Ectodermal cell (in vitro differentiated cells): ENCODE measurements at regions not wholly inside any gene's neighbourhood (a gene's known extent, or its start where the extent isn't known, plus 50 kb on each side); places are given as distances from the start of the nearest gene placed in this dataset.
"Not testable (repeated sequence)": the region's sequence is repeated elsewhere in the genome, so short reads cannot be mapped to it uniquely, and the experiment has no call there.

Experiments
- H3K27ac ChIP-seq: 2 replicates; pipeline ENCODE4 v1.7.0; 2013; ENCODE audit warnings: mild to moderate bottlenecking, low read depth, low read length; ENCODE audit not compliant: insufficient read depth, poor library complexity, severe bottlenecking
- H3K27me3 ChIP-seq: 2 replicates; pipeline ENCODE4 v1.7.0; 2013; ENCODE audit warnings: mild to moderate bottlenecking, low read length; ENCODE audit not compliant: insufficient read depth, control insufficient read depth, poor library complexity, severe bottlenecking
- H3K36me3 ChIP-seq: one replicate; pipeline ENCODE4 v1.7.0; 2013; ENCODE audit warnings: low read length; ENCODE audit not compliant: control insufficient read depth, insufficient read depth
- H3K4me1 ChIP-seq: one replicate; pipeline ENCODE4 v1.7.0; 2013; ENCODE audit warnings: low read length; ENCODE audit not compliant: control insufficient read depth, insufficient read depth
- H3K4me3 ChIP-seq: 2 replicates; pipeline ENCODE4 v1.7.0; 2013; ENCODE audit warnings: low read depth, low read length, control low read depth; ENCODE audit not compliant: insufficient read depth
- H3K9me3 ChIP-seq: 2 replicates; pipeline ENCODE4 v1.7.0; 2013; ENCODE audit warnings: mild to moderate bottlenecking, low read length, moderate library complexity; ENCODE audit not compliant: control insufficient read depth
- WGBS, 2 experiments: methylation state at CpG; one replicate each; pipeline ENCODE4 v1.1.7; 2013; ENCODE audit warnings: missing lambda C conversion rate in 2 of 2; 5-methylcytosine and 5-hydroxymethylcytosine counted together

GRCh38 chr7:6882321-6882721 lies 56.2 kb upstream of the CCZ1B start:
- not testable (repeated sequence) for H3K36me3 ChIP-seq, H3K27ac ChIP-seq, H3K4me1 ChIP-seq, H3K9me3 ChIP-seq, H3K27me3 ChIP-seq, H3K4me3 ChIP-seq
- 91 to 95% methylated on average over 8 of the region's 8 CpGs for WGBS, 2 experiments

GRCh38 chr7:6883756-6884155 lies 57.7 kb upstream of the CCZ1B start:
- not testable (repeated sequence) for H3K27me3 ChIP-seq, H3K9me3 ChIP-seq, H3K27ac ChIP-seq, H3K4me3 ChIP-seq, H3K36me3 ChIP-seq, H3K4me1 ChIP-seq
- 92 to 93% methylated on average over 10 of the region's 10 CpGs for WGBS, 2 experiments

DNA sequence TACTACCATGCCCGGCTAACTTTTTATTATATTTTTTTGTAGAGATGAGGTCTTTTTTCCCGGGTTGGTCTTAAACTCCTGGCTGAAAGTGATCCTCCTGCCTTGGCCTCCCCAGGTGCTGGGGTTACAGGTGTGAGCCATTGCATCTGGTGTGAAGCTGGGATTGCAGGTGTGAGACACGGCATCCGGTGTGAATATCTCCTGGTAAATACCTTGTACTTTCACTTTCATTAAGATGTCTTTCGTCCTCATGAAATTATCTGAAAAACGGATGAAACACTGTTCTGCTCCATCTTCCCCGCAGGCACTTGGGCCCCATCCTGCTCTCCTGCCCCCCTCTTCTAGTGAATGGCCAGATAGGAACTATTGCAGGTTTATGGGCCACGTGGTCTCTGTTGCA lies 60.1 kb upstream of the CCZ1B start:
- no peaks in the 10 kb centered on the region for H3K27me3 ChIP-seq
- no peak overlapping the region for H3K4me3 ChIP-seq
- 85 to 89% methylated on average over 7 to 8 of the region's 8 CpGs for WGBS, 2 experiments
- no peaks in the 10 kb centered on the region for H3K36me3 ChIP-seq
- no peak overlapping the region for H3K27ac ChIP-seq
- no peaks in the 10 kb centered on the region for H3K9me3 ChIP-seq
- no peaks in the 10 kb centered on the region for H3K4me1 ChIP-seq

GRCh38 chr7:6888267-6889045 lies 62.4 kb upstream of the CCZ1B start:
- H3K27ac ChIP-seq, H3K4me3 ChIP-seq, H3K36me3 ChIP-seq, H3K27me3 ChIP-seq, H3K9me3 ChIP-seq, H3K4me1 ChIP-seq: not testable (repeated sequence)
- WGBS, 2 experiments: 89% methylated on average over 13 of the region's 13 CpGs

DNA sequence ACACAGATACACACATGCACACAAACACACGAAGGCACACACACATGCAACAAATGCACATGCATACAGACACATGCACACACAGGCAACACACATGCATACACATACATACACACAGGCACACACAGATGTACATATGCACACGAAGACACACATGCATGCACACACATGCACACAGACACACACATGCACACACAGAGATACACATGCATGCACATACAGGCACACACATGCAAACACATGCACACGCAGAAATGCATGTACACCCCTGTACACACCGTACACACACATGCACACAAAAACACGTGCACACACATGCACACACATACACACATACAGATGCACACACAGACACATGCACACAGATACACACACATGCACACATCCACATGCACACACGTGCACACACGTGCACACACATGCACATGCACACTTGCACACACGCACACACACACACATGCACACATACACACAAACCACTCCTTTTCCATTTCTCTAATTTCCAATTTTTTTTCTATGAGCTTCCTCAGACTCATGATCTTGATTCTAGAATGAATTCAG lies 63.3 kb upstream of the CCZ1B start:
- Histone ChIP-seq H3K9me3 (no peaks in the 10 kb centered on the region), H3K27me3 (no peaks in the 10 kb centered on the region), H3K36me3 (no peaks in the 10 kb centered on the region), H3K4me1 (no peaks in the 10 kb centered on the region), H3K4me3 (no peak overlapping the region), H3K27ac (no peak overlapping the region)
- WGBS, 2 experiments: 86 to 88% methylated on average over 8 of the region's 8 CpGs

GRCh38 chr7:6902097-6902518 lies 76.0 kb upstream of the CCZ1B start:
- H3K27ac ChIP-seq, H3K27me3 ChIP-seq, H3K4me1 ChIP-seq, H3K36me3 ChIP-seq, H3K4me3 ChIP-seq, H3K9me3 ChIP-seq: not testable (repeated sequence)
- 4 to 10% methylated on average over 3 to 4 of the region's 4 CpGs for WGBS, 2 experiments

GRCh38 chr7:6903289-6903688 lies 77.2 kb upstream of the CCZ1B start:
- H3K4me1 ChIP-seq, H3K36me3 ChIP-seq, H3K27ac ChIP-seq, H3K4me3 ChIP-seq, H3K9me3 ChIP-seq, H3K27me3 ChIP-seq: not testable (repeated sequence)
- 81 to 91% methylated on average over 5 to 7 of the region's 7 CpGs for WGBS, 2 experiments

DNA sequence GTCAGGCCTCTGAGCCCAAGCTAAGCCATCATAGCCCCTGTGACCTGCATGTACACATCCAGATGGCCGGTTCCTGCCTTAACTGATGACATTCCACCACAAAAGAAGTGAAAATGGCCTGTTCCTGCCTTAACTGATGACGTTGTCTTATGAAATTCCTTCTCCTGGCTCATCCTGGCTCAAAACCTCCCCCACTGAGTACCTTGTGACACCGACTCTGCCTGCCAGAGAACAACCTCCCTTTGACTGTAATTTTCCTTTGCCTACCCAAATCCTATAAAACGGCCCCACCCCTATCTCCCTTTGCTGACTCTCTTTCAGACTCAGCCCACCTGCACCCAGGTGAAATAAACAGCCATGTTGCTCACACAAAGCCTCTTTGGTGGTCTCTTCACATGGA lies 77.7 kb upstream of the CCZ1B start:
- 71 to 77% methylated on average over 4 of the region's 4 CpGs for WGBS, 2 experiments
- H3K4me3 ChIP-seq, H3K9me3 ChIP-seq: not testable (repeated sequence)

DNA sequence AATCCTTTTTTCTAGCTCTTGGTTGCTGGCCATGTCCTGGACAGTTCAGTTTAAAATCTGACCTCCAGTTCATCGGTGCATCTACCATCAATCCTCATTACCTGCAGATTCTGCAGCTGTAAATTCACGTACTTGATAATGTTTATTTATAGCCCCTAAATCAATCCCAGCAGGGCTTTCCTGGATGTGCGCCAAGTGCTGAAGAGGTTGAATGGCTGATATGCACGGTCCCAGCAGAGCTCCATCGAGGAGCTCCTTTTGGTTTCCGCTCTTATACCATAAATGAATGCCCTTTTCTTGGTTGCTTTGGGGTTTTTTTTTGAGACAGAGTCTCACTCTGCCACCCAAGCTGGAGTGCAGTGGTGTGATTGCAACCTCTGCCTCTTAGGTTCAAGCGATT lies 91.2 kb upstream of the CCZ1B start:
- no peaks in the 10 kb centered on the region for H3K36me3 ChIP-seq
- H3K4me3 ChIP-seq: no peak overlapping the region
- H3K27me3 ChIP-seq: no peaks in the 10 kb centered on the region
- no peaks in the 10 kb centered on the region for H3K4me1 ChIP-seq
- H3K27ac ChIP-seq: no peak overlapping the region
- WGBS, 2 experiments: 93 to 95% methylated on average over 7 of the region's 7 CpGs
- no peaks in the 10 kb centered on the region for H3K9me3 ChIP-seq

More for the DNA sequence above, 77.7 kb upstream of the CCZ1B start:
- H3K4me1 ChIP-seq, H3K27ac ChIP-seq, H3K27me3 ChIP-seq, H3K36me3 ChIP-seq: not testable (repeated sequence)

DNA sequence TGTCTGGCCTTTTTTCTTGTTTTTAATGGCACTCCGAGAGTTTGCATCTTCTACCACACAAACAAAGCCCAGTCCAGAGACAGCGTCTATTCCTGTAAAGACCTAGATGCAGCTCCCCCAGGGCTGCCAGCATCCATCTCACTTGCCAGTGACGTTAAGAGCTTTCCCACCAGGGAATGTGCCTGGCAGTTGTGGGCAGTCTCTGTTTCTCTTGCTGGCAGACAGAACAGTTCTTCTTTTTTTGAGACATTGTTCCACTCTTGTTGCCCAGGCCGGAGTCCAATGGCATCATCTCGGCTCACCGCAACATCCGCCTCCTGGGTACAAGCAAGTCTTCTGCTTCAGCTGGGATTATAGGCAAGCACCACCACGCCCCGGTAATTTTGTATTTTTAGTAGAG lies 93.1 kb upstream of the CCZ1B start:
- H3K27ac ChIP-seq, H3K4me3 ChIP-seq, H3K36me3 ChIP-seq, H3K4me1 ChIP-seq, H3K9me3 ChIP-seq, H3K27me3 ChIP-seq: not testable (repeated sequence)
- 91 to 95% methylated on average over 8 of the region's 9 CpGs for WGBS, 2 experiments
